ENCODE measurements at regions not wholly inside any gene's neighbourhood (a gene's known extent, or its start where the extent isn't known, plus 50 kb on each side); places are given as distances from the start of the nearest gene placed in this dataset.

DNA sequence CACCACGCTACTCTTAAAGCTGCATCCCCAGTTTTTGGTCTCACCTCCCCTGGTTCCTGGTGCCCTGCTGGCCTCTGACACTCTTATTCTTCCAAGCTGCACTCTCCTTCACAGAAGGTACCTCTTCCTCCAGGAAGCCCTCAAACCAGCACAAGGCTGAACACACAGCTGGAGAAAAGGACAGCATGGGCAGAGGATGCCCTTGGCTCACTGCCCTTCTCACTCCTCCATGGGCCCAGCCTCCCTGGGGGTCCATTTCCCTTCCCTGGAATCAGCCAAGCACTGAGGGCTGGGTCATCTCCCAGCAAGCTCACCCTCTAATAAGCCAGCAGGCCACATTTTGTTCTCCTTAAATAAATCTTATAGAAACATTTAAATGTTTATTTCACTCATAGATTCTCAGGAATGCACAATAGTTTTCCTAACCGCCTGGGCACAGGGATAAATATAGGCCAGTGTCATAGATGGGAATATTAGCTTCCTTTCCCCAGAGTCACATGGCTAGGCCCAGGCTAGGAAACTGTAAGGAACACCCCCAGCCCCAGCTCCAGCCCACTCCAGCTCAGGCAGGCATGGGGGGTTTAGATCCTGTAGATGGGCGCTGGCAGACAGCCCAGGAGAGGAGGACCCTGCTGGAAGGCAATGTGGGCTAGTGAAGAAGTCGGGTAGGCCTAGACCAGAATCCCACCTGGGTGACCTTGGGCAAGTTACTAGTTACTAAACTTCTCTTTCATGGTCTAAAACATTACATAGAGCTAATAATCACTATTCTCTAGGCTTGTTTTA lies 51.5 kb downstream of the IRAG1 start:
- DNase-seq (ENCODE audit: low read depth, low spot score), result no peak

GRCh38 chr11:10641177-10641911 lies 52.2 kb downstream of the IRAG1 start:
- DNase-seq (ENCODE audit: low read depth, low spot score), result no peak

DNA sequence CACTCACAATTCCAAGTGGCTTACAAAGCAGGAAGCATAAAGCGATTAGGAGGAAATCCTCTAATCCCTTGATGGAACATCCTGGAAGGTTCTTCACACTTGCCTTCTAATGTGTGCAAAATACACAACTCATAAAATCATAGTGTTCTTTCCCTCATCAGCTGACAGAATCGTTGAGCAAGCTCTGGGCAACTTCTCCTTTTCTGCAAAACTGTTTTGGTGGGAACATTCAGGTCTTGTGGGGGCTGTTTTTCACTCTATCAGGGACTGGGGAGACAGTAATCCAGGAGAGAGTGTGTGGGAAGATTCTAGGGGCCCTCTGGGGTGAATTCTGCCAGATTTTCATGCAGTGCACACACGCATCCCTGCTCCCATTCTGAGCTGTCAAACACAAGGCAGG lies 53.2 kb downstream of the IRAG1 start:
- no peak for DNase-seq (ENCODE audit: low read depth, low spot score)

GRCh38 chr11:10639350-10639749 lies 54.2 kb downstream of the IRAG1 start:
- DNase-seq (ENCODE audit: low read depth, low spot score), result no peak

- DNase-seq (ENCODE audit: low read depth, low spot score), result no peak
Observed at GRCh38 chr11:10638316-10638925, 55.1 kb downstream of the IRAG1 start.

DNA sequence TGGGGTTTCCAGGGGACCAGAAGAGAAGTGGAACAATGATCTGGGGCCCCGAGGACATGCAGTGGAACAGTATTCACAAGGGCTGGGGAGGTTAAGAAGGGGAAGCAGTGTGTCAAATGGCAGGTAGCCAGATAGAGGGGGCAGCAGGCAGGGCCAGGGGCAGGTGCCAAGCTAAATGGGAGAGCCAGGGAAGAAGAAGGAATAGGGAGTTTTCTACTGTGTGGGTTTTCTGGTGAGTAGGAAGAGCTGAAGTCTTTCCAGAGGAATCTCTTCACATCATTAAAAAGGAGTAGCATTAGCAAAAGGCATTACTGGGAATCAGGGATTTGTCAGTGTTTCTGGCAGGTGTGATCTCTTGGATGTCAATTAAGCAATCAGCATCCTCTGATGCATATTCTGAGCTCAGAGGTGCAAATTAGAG lies 55.8 kb downstream of the IRAG1 start:
- no peak for DNase-seq (ENCODE audit: low read depth, low spot score)

GRCh38 chr11:10634407-10634806 lies 59.1 kb downstream of the IRAG1 start:
- DNase-seq (ENCODE audit: low read depth, low spot score), result no peak

DNA sequence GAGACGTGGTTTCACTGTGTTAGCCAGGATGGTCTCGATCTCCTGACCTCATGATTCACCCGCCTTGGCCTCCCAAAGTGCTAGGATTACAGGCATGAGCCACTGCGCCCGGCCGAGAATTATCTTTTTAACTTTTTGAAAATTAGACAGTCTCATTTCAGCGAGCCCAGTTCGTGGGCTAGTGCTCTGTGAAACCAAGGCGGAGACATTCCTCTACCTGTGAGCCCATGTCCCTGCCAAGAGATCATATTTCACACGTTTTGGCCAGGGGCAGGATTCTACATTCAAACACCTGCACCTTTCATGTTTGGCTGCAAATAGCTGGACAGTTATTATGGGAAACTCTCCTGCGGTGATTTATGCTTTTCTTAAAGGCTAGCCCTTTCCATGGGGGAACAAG lies 60.3 kb downstream of the IRAG1 start:
- no peak for DNase-seq (ENCODE audit: low read depth, low spot score)

DNA sequence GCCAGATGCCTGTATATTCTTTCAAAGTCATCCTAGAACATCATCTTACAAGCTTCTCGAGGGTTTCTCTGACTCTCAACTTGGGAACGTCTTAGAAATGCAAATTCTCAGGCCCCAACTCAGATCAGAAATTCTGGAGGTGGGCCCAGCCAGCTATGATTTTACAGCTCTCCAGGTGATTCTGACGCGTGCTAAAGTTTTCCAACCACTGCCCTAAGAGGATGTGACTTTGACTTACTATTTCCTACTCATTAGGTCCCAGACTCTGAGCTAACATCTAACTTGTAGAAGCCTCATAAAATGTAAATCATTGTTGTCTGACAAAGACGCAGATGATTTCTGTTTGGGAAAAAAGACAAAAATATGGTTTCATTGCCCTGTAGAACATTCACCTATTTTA lies 61.1 kb downstream of the IRAG1 start:
- DNase-seq (ENCODE audit: low read depth, low spot score), result no peak

DNA sequence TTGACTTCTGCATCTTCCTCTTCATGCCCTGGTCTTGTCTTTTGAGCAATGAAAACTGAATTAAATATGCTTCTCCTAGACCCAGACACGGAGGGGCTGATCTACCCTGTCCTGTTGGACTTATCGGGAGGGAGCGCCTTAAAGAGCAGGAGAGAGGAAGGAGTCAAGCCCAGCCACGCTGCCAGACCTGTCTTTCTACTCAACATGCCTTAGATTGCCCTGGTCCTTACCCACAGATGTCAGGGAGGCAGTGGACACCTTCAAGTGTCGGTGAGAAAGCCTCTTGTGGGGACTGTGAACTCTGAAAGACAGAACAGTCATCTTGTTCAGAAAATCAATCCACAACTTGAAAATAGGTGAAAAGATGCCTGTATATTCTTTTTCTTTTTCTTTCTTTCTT lies 61.8 kb downstream of the IRAG1 start:
- no peak for DNase-seq (ENCODE audit: low read depth, low spot score)

DNA sequence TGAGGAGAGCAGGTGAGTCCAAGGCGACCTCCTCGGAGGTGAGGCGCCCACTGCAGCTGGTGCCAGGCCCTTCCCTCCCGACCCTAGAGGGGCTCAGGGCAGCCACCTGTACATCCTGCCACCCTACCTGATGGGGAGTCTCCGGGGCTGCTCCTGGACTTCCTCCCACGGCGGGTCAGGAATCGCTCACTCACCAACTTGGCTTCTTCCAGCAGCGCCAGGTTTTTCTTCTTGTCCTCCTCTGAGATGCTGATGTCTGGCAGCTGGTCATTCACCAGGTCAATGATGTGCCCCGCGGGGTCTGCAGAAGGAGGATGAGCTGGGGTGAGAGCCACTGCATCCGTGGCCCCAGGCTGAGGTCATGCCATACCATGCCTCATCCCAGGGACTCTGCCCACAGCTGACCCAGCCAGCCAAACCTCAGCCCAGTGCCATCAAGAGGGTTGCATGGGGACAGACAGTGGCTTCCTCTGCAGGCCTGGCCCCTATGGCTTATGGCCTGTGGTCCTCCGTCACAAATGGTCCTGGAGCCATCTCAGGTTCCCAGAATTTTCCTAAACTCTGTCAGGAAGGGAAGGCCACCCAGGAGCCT lies 61.0 kb upstream of the LYVE1 start:
- DNase-seq (ENCODE audit: low read depth, low spot score), result no peak

DNA sequence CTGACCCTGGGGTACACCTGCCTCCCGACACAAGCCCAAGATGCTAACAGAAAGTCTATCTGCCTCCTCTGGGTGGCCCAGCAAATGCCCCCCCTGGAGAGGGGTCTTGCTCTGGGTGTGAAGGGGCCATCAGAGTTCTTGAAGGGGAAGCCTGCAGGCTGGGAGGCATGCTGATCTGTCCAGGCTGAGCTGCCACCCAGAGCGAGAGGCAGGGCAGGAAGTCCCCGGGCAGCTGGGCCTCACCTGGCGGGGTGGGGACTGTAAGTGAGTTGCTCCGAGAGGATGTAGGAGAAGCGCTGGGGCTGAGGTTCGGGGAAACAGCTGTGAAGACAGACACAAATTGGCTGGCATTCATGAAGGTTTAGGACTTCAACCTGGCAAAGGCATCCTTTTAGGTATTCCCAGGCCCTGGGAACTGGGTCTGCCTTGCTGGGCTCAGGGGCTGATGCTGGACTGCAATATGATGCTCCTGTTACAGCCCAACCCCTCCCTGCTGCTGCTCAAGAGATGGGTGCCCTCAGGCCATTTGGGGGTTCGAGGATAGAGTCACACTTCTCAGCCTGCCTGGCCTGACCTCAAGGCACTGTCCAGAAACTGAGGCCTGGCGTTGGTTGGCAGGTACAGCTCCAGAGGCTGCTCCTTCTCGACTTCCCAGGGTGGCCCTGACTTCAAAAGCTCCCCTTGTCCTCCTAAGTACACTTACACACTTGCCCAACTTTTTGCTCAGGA lies 60.2 kb upstream of the LYVE1 start:
- DNase-seq (ENCODE audit: low read depth, low spot score), result peak; percentile 52

DNA sequence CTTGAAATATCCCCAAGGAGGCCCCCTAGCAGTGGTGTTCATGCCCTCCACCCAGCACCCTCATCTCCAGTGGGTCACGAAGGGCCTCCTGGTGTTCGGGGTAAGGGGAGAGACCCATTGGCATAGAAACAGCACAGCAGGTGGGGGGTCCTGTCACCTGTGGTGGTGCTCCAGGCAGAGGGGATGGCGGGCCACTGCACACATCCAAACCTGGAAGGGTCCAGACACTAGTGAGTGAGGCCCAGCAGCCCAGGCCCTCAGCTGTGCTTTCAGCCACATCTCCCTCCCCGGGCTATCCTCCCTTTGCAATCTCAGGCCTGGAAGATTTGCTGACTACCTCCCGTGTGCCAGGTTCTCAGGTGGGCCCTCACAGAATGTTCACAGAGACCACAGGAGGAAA lies 59.4 kb upstream of the LYVE1 start:
- DNase-seq (ENCODE audit: low read depth, low spot score), result no peak

DNA sequence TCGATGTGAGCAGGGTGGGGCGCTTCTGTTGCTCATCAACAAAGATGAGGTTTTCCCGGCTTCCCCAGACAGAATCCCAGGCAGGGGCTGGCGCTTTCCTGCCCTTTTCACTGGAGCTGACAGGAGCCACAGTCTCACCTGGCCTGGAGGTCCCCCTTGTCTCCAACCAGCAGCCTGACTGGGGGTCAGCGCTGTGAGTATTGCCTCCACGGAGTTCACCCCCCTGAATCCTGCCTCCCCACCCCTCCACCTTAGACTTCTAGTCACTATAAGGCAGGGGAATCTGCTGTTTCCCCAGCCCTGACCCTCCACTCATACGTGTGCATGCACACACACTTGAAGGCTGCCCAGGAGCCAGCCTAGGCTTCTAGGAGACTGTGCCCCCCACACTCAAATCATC lies 58.8 kb upstream of the LYVE1 start:
- no peak for DNase-seq (ENCODE audit: low read depth, low spot score)

DNA sequence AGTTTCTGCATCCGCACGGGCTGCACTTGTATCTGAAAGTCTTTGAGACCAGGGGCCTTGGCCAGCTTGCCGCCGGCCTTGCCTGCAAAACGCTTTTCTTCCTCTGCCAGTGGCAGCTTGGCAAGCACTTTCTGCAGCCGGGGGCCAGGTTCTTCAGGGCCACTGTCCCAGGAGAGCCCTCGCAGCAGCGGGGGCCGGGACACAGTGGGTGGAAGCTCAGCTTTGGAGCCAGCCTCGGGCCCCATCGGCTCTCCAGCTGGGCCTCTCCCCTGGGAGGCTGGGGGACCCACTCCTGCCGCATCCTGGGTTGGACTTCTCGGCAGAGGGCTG lies 57.5 kb upstream of the LYVE1 start:
- DNase-seq (ENCODE audit: low read depth, low spot score), result no peak

DNA sequence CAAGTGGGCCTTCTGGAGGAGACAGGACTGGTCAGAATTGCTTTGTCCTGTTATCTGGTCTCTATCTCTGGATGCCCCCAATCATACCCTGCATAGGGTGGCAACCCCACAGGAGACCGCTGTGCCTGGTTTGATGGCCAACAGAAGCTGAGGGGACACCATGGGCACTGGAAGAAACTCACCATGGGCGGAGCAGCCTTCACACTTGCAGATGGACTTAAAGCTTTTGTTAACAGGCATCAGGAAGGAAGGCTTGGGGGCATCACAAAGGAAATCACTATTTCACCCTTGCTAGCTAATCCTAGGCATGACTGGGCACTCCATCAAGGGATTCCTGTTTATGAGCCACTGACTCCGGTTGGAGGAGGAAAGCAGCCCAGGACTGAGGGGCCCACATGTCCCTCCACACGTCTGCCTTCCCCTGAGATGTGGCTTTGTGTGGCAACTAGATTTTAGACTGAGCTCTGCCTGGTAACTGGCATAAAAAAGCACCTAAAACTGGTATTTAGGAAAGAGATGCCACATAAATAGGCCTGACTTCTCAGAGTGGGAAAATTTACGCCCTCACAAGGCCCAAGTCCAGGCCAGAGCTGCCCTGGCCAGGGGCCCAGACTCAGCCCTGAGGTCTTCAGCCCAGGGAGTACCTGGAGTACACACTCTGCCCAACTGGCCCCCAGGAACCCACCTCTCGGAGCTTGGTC lies 57.0 kb upstream of the LYVE1 start:
- no peak for DNase-seq (ENCODE audit: low read depth, low spot score)

DNA sequence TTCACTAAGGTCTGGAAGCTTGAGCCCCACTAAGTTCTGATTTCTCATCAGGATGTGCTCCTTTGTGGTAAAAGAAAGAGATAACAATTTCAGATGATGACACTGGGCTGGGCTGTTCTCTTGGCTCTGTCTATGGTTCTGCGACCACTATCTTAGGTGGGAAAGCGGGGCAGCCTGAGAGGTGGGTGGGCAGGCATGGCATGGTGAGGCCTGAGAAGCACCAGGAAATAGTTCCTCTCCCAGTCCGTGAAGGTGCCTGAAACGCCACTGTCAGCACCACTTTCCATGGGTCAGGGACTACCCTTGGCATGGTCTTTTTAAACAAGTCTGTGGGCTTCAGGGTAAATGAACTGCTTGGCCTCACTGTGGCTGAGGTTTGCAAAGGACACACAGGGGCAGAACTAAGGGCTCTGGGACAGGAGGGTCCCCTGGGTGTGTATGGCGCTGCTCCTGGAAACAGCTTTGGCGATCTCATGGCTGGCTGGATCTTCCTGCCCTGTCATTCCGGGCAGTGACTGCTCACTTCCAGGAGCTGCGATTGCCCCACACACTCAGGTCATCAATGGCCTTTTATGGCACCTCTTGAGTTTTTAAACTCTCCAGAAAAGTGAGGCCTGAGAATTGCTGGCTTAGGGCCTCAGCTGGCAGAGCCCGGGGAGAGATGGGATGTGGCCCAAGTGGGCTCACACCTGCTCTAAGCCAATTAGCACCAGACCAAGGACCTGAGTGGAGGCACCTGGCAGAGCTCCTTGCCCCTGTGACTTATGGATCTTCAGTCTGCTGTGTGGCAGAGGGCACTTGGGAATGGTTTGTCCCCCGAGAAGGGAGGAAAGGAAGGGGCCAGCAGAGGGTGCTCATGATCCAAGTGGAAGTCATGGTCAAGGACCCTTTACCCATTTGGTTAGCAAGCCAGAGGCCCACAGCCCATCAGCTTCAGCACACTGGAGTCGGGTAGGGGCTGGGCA lies 55.6 kb upstream of the LYVE1 start:
- DNase-seq (ENCODE audit: low read depth, low spot score), result peak; percentile 65

DNA sequence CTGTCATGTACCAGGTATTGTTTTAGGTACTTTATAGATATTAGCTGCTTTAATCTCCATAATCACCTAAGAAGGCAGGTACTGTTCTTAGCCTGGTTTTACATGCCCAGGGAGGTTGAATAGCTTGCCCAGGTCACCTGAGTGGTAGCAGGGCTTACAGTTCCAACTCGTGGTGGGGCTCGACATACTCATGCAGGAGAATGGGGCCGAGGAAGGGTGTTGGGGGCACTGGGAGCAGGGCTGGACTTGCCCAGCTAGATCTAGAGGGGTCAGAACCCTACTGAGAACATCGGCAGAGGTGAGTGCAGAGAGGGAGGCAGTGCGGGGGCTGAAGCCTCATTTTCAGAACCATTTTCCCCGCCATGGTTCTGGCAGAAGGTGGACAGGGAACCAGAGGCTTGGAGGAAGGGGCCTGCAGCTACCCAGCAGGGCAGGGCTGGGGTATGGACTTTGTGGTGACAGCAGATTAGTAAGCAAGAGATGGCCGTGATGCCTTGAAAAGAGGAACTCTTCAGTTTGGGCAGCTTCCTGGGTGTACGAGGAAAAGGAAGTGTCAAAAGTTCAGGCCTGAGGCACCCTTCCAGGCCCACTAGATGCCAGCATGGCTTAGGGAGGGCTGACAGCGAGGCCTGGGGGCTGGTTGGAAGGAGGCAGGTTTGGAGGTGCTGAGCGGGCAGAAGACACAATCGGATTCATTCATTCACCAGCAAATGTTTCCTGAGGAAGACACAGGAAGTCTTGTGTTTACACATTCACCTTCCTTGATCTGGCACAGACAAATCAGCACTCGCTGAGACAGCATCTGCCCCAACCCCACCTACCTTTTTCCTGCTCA lies 54.7 kb upstream of the LYVE1 start:
- DNase-seq (ENCODE audit: low read depth, low spot score), result no peak

- DNase-seq (ENCODE audit: low read depth, low spot score), result no peak
Observed at GRCh38 chr11:10622108-10622507, 53.6 kb upstream of the LYVE1 start.
